ENCODE measurements at regions not wholly inside any gene's neighbourhood (a gene's known extent, or its start where the extent isn't known, plus 50 kb on each side); places are given as distances from the start of the nearest gene placed in this dataset.

- Histone ChIP-seq H3K27me3 (replicated peaks; ENCODE audit: insufficient read depth) (no peaks in the 10 kb centered on the region), H3K27ac (no peak overlapping the region), H3K9me3 (no peaks in the 10 kb centered on the region), H3K4me3 (no peak overlapping the region), H3K36me3 (no peaks in the 10 kb centered on the region), H3K4me1 (replicated peaks) (no peaks in the 10 kb centered on the region)
- intact Hi-C loops (cut with DNase I), result no loop called here
- 87% methylated on average over 5 of the region's 5 CpGs for WGBS
- no peak for DNase-seq (ENCODE audit: low spot score)
- TF ChIP-seq CTCF (IDR thresholded peaks at IDR 0.05) (no peak), POLR2AphosphoS5 (IDR thresholded peaks at IDR 0.05) (no peak), POLR2A (IDR thresholded peaks at IDR 0.05) (no peak)
These were observed 145.4 kb upstream of the CPEB2 start for GRCh38 chr4:14856934-14857235.

- Histone ChIP-seq H3K9me3 (no peaks in the 10 kb centered on the region), H3K27ac (no peak overlapping the region), H3K4me1 (replicated peaks) (no peaks in the 10 kb centered on the region), H3K27me3 (replicated peaks; ENCODE audit: insufficient read depth) (no peaks in the 10 kb centered on the region), H3K36me3 (no peaks in the 10 kb centered on the region), H3K4me3 (no peak overlapping the region)
- 75% methylated on average over 3 of the region's 3 CpGs for WGBS
- TF ChIP-seq POLR2AphosphoS5 (IDR thresholded peaks at IDR 0.05) (no peak), POLR2A (IDR thresholded peaks at IDR 0.05) (no peak), CTCF (IDR thresholded peaks at IDR 0.05) (no peak)
- intact Hi-C loops (cut with DNase I), result no loop called here
- DNase-seq (ENCODE audit: low spot score), result no peak
These were observed 144.8 kb upstream of the CPEB2 start for GRCh38 chr4:14857475-14857874.

- H3K4me1 ChIP-seq (replicated peaks), result no peaks in the 10 kb centered on the region
- H3K9me3 ChIP-seq, result no peaks in the 10 kb centered on the region
- no peak for TF ChIP-seq POLR2AphosphoS5 (IDR thresholded peaks at IDR 0.05)
- TF ChIP-seq POLR2A (IDR thresholded peaks at IDR 0.05), result no peak
- TF ChIP-seq CTCF (IDR thresholded peaks at IDR 0.05), result no peak
- no peak overlapping the region for H3K4me3 ChIP-seq
- no peak for DNase-seq (ENCODE audit: low spot score)
- intact Hi-C loops (cut with DNase I), result no loop called here
- no peak overlapping the region for H3K27ac ChIP-seq
- WGBS, result 92% methylated on average over 3 of the region's 3 CpGs
- no peaks in the 10 kb centered on the region for H3K36me3 ChIP-seq
- no peaks in the 10 kb centered on the region for H3K27me3 ChIP-seq (replicated peaks; ENCODE audit: insufficient read depth)
These were observed 144.3 kb upstream of the CPEB2 start for GRCh38 chr4:14857981-14858380.

GRCh38 chr4:14862891-14863290, 139.4 kb upstream of the CPEB2 start:
- Histone ChIP-seq H3K27ac (no peak overlapping the region), H3K4me1 (replicated peaks) (no peaks in the 10 kb centered on the region), H3K9me3 (no peaks in the 10 kb centered on the region), H3K4me3 (no peak overlapping the region), H3K36me3 (no peaks in the 10 kb centered on the region), H3K27me3 (replicated peaks; ENCODE audit: insufficient read depth) (no peaks in the 10 kb centered on the region)
- DNase-seq (ENCODE audit: low spot score), result no peak
- intact Hi-C loops (cut with DNase I), result loop anchor here (10.0 kb wide), 1 partner anchor 142 kb away; the partner anchor contains the start of gene CPEB2
- TF ChIP-seq POLR2A (IDR thresholded peaks at IDR 0.05) (no peak), CTCF (IDR thresholded peaks at IDR 0.05) (no peak), POLR2AphosphoS5 (IDR thresholded peaks at IDR 0.05) (no peak)
- WGBS, result 35% methylated on average over 29 of the region's 33 CpGs

- no peak overlapping the region for H3K4me3 ChIP-seq
- no peaks in the 10 kb centered on the region for H3K9me3 ChIP-seq
- intact Hi-C loops (cut with DNase I), result loop anchor here (10.0 kb wide), 1 partner anchor 141 kb away; the partner anchor contains the start of gene CPEB2
- WGBS, result 75% methylated on average over 16 of the region's 16 CpGs
- H3K27ac ChIP-seq, result no peak overlapping the region
- H3K36me3 ChIP-seq, result no peaks in the 10 kb centered on the region
- no peaks in the 10 kb centered on the region for H3K27me3 ChIP-seq (replicated peaks; ENCODE audit: insufficient read depth)
- no peak for TF ChIP-seq POLR2A (IDR thresholded peaks at IDR 0.05)
- TF ChIP-seq POLR2AphosphoS5 (IDR thresholded peaks at IDR 0.05), result no peak
- no peak for TF ChIP-seq CTCF (IDR thresholded peaks at IDR 0.05)
- H3K4me1 ChIP-seq (replicated peaks), result no peaks in the 10 kb centered on the region
- DNase-seq (ENCODE audit: low spot score), result no peak
These were observed 138.6 kb upstream of the CPEB2 start for GRCh38 chr4:14863418-14864364.
